ENCODE measurements at regions not wholly inside any gene's neighbourhood (a gene's known extent, or its start where the extent isn't known, plus 50 kb on each side); places are given as distances from the start of the nearest gene placed in this dataset.

GRCh38 chr4:106850691-106851090 is 185.4 kb downstream of the DKK2 start:
- TF ChIP-seq CTCF (IDR thresholded peaks at IDR 0.05; ENCODE audit: insufficient read depth, low read length, missing control alignments) = no peak
- DNase-seq (ENCODE audit: low read depth, low spot score) = no peak
- CTCF ChIA-PET = no interaction called here
- POLR2A ChIA-PET = no interaction called here
- H3K4me3 ChIP-seq (ENCODE audit: low read depth, low read length) = no peak overlapping the region

GRCh38 chr4:106835919-106836318 is 200.2 kb downstream of the DKK2 start:
- no peak for DNase-seq (ENCODE audit: low read depth, low spot score)
- CTCF ChIA-PET = interaction anchor here (1.0 to 2.4 kb wide), 3 partner anchors 13 to 62 kb away, joined by 4 to 7 read pairs (median 4); no protein-coding TSS in a partner anchor
- no peak overlapping the region for H3K4me3 ChIP-seq (ENCODE audit: low read depth, low read length)
- no peak for TF ChIP-seq CTCF (IDR thresholded peaks at IDR 0.05; ENCODE audit: insufficient read depth, low read length, missing control alignments)
- POLR2A ChIA-PET = no interaction called here

- H3K4me3 ChIP-seq (ENCODE audit: low read depth, low read length) = no peak overlapping the region
- no peak for TF ChIP-seq CTCF (IDR thresholded peaks at IDR 0.05; ENCODE audit: insufficient read depth, low read length, missing control alignments)
- ChIA-PET POLR2A (no interaction called here), CTCF (no interaction called here)
- no peak for DNase-seq (ENCODE audit: low read depth, low spot score)
Observed at GRCh38 chr4:106830879-106831278, 205.2 kb downstream of the DKK2 start.

- DNase-seq (ENCODE audit: low read depth, low spot score) = no peak
- no peak for TF ChIP-seq CTCF (IDR thresholded peaks at IDR 0.05; ENCODE audit: insufficient read depth, low read length, missing control alignments)
- no peak overlapping the region for H3K4me3 ChIP-seq (ENCODE audit: low read depth, low read length)
- CTCF ChIA-PET = interaction anchor here (0.8 to 5.4 kb wide), 7 partner anchors 20 to 698 kb away, joined by 3 to 38 read pairs (median 4); partner anchors contain the start of gene GIMD1
- POLR2A ChIA-PET = no interaction called here
Observed at GRCh38 chr4:106818764-106819163, 217.3 kb downstream of the DKK2 start.

GRCh38 chr4:106816496-106816895 is 219.6 kb downstream of the DKK2 start:
- no peak overlapping the region for H3K4me3 ChIP-seq (ENCODE audit: low read depth, low read length)
- TF ChIP-seq CTCF (IDR thresholded peaks at IDR 0.05; ENCODE audit: insufficient read depth, low read length, missing control alignments) = no peak
- peak; percentile 79 for DNase-seq (ENCODE audit: low read depth, low spot score)
- ChIA-PET POLR2A (interaction anchor here (0.7 to 0.8 kb wide), 2 partner anchors 451 to 567 kb away, joined by 3 read pairs; no protein-coding TSS in a partner anchor), CTCF (interaction anchor here (0.6 to 5.4 kb wide), 8 partner anchors 10 to 550 kb away, joined by 3 to 38 read pairs (median 8); partner anchors contain the start of gene GIMD1)

GRCh38 chr4:106810122-106810521 is 226.0 kb downstream of the DKK2 start:
- ChIA-PET CTCF (interaction anchor here (0.6 to 8.1 kb wide), 5 partner anchors 9 to 544 kb away, joined by 3 to 59 read pairs (median 12); partner anchors contain the start of gene GIMD1), POLR2A (no interaction called here)
- no peak for DNase-seq (ENCODE audit: low read depth, low spot score)
- TF ChIP-seq CTCF (IDR thresholded peaks at IDR 0.05; ENCODE audit: insufficient read depth, low read length, missing control alignments) = no peak
- H3K4me3 ChIP-seq (ENCODE audit: low read depth, low read length) = no peak overlapping the region
